HEK293 (cell line): ENCODE measurements at regions not wholly inside any gene's neighbourhood (a gene's known extent, or its start where the extent isn't known, plus 50 kb on each side); places are given as distances from the start of the nearest gene placed in this dataset.

Source experiments
- CTCF ChIA-PET: fragments of 350-600 bp; formaldehyde crosslinking; extraction: SDS; loops from one replicate; lab custom pipeline; 2021; ENCODE audit warnings: antibody characterized with exemption; lab: Yijun Ruan, JAX
- POLR2A ChIA-PET: fragments of 300-600 bp; formaldehyde crosslinking; extraction: SDS; loops from one replicate; lab custom pipeline; 2020; ENCODE audit warnings: antibody characterized with exemption, inconsistent platforms; lab: Yijun Ruan, JAX
- H3K27ac ChIP-seq: fragments of 200-500 bp; sonication (Bioruptor generic); 2 replicates; pipeline ENCODE4 v1.5.1; 2014; ENCODE audit warnings: low read depth, low read length, control low read depth, inconsistent platforms; ENCODE audit errors: extremely low read depth
- H3K36me3 ChIP-seq, 2 experiments: fragments of 200-500 bp in 1 of 2; sonication (Bioruptor generic) in 1 of 2; 1 replicate in 1 of 2; 2 replicates in 1 of 2; pipeline ENCODE4 v1.5.1; 2014 to 2017; ENCODE audit warnings: inconsistent platforms in 2 of 2, low read length in 2 of 2; ENCODE audit not compliant: control insufficient read depth in 2 of 2, insufficient read depth in 1 of 2
- H3K4me1 ChIP-seq: fragments of 200-500 bp; sonication (Bioruptor generic); 2 replicates; pipeline ENCODE4 v1.5.1; 2014; ENCODE audit warnings: mild to moderate bottlenecking, low read length, inconsistent platforms; ENCODE audit not compliant: control insufficient read depth, insufficient read depth
- H3K4me3 ChIP-seq: 2 replicates; pipeline ENCODE4 v1.5.1; 2011; ENCODE audit warnings: low read depth, mild to moderate bottlenecking, control low read depth, low read length, moderate library complexity
- H3K9me3 ChIP-seq: fragments of 200-500 bp; sonication (Bioruptor generic); 2 replicates; pipeline ENCODE4 v1.5.1; 2014; ENCODE audit warnings: low read depth, low read length, inconsistent platforms; ENCODE audit not compliant: control insufficient read depth, insufficient read depth
- PATZ1 ChIP-seq: fragments of 450-650 bp; formaldehyde crosslinking; IDR thresholded peaks from 2 replicates; pipeline ENCODE4 v1.5.1; 2016; ENCODE audit warnings: missing biosample characterization, missing genetic modification characterization
- PBX3 ChIP-seq: sonication (generic); formaldehyde crosslinking; IDR thresholded peaks from 2 replicates; pipeline ENCODE4 v1.8.1; 2022; ENCODE audit warnings: mild to moderate bottlenecking, moderate library complexity, missing genetic modification reagents
- SALL2 ChIP-seq: fragments of 450-650 bp; formaldehyde crosslinking; IDR thresholded peaks from 2 replicates; pipeline ENCODE4 v1.5.0; 2017; ENCODE audit warnings: missing biosample characterization, mild to moderate bottlenecking, missing genetic modification characterization, borderline replicate concordance
- TRIM28 ChIP-seq: IDR thresholded peaks from 2 replicates; pipeline ENCODE4 v1.6.1; 2011; ENCODE audit warnings: low read length, control low read depth, borderline replicate concordance
- ZBTB26 ChIP-seq: fragments of 450-650 bp; formaldehyde crosslinking; optimal IDR thresholded peaks from 2 replicates; pipeline ENCODE3; 2016; ENCODE audit warnings: missing biosample characterization, mild to moderate bottlenecking, missing genetic modification characterization
- ZBTB44 ChIP-seq: fragments of 450-650 bp; IDR thresholded peaks from 2 replicates; pipeline ENCODE4 v1.5.1; 2018; ENCODE audit warnings: missing biosample characterization, mild to moderate bottlenecking, missing genetic modification characterization
- ZBTB6 ChIP-seq: fragments of 450-650 bp; formaldehyde crosslinking; IDR thresholded peaks from 2 replicates; pipeline ENCODE4 v1.5.1; 2017; ENCODE audit warnings: missing biosample characterization, missing genetic modification characterization
- ZNF202 ChIP-seq: fragments of 450-650 bp; formaldehyde crosslinking; IDR thresholded peaks from 2 replicates; pipeline ENCODE4 v1.5.1; 2016; ENCODE audit warnings: missing biosample characterization, missing genetic modification characterization, borderline replicate concordance
- ZNF239 ChIP-seq: fragments of 450-650 bp; formaldehyde crosslinking; IDR thresholded peaks from 2 replicates; pipeline ENCODE4 v1.5.1; 2016; ENCODE audit warnings: missing biosample characterization, missing genetic modification characterization
- ZNF248 ChIP-seq: fragments of 450-650 bp; formaldehyde crosslinking; IDR thresholded peaks from 2 replicates; pipeline ENCODE4 v1.5.1; 2017; ENCODE audit warnings: missing biosample characterization, missing genetic modification characterization
- ZNF324 ChIP-seq: fragments of 450-650 bp; formaldehyde crosslinking; IDR thresholded peaks from 2 replicates; pipeline ENCODE4 v1.5.1; 2016; ENCODE audit warnings: missing biosample characterization, missing genetic modification characterization
- ZNF521 ChIP-seq: fragments of 450-650 bp; formaldehyde crosslinking; IDR thresholded peaks from 2 replicates; pipeline ENCODE4 v1.5.1; 2017; ENCODE audit warnings: missing biosample characterization, mild to moderate bottlenecking, missing genetic modification characterization
- ZNF600 ChIP-seq: fragments of 450-650 bp; formaldehyde crosslinking; IDR thresholded peaks from 2 replicates; pipeline ENCODE4 v1.5.1; 2016; ENCODE audit warnings: missing biosample characterization, missing genetic modification characterization
- ZNF629 ChIP-seq: fragments of 450-650 bp; formaldehyde crosslinking; IDR thresholded peaks from 2 replicates; pipeline ENCODE4 v1.5.1; 2017; ENCODE audit warnings: missing biosample characterization, missing genetic modification characterization
- ZNF639 ChIP-seq: fragments of 450-650 bp; formaldehyde crosslinking; IDR thresholded peaks from 2 replicates; pipeline ENCODE4 v1.5.1; 2016; ENCODE audit warnings: missing biosample characterization, missing genetic modification characterization
- ZNF658 ChIP-seq: fragments of 450-650 bp; formaldehyde crosslinking; IDR thresholded peaks from 2 replicates; pipeline ENCODE4; 2016; ENCODE audit warnings: missing biosample characterization, missing genetic modification characterization
- ZNF664 ChIP-seq: fragments of 450-650 bp; formaldehyde crosslinking; IDR thresholded peaks from 2 replicates; pipeline ENCODE4 v1.5.1; 2016; ENCODE audit warnings: missing biosample characterization, missing genetic modification characterization
- ZSCAN16 ChIP-seq: fragments of 450-650 bp; formaldehyde crosslinking; IDR thresholded peaks from 2 replicates; pipeline ENCODE4 v1.5.1; 2016; ENCODE audit warnings: missing biosample characterization, missing genetic modification characterization
- ZSCAN5A ChIP-seq: fragments of 450-650 bp; formaldehyde crosslinking; IDR thresholded peaks from 2 replicates; pipeline ENCODE4 v1.5.1; 2016; ENCODE audit warnings: missing biosample characterization, missing genetic modification characterization
- ZXDB ChIP-seq: fragments of 450-650 bp; formaldehyde crosslinking; IDR thresholded peaks from 2 replicates; pipeline ENCODE4 v1.5.1; 2016; ENCODE audit warnings: missing biosample characterization, missing genetic modification characterization

- ChIA-PET POLR2A (no interaction called here), CTCF (no interaction called here)
- Histone ChIP-seq H3K4me3 (no peak overlapping the region), H3K9me3 (no peaks in the 10 kb centered on the region), H3K27ac (no peak overlapping the region), H3K4me1 (no peaks in the 10 kb centered on the region), H3K36me3 (no peaks in the 10 kb centered on the region)
- no peak for TF ChIP-seq ZNF521 (tag by site-specific recombination)
- TF ChIP-seq ZBTB44 (tag by site-specific recombination), result no peak
- TF ChIP-seq PBX3 (CRISPR knock-in tag), result no peak
- TF ChIP-seq ZNF202 (tag by site-specific recombination), result no peak
- TF ChIP-seq ZNF664 (tag by site-specific recombination), result no peak
- no peak for TF ChIP-seq ZXDB (tag by site-specific recombination)
- TF ChIP-seq SALL2, result no peak
- TF ChIP-seq ZNF639, result no peak
- TF ChIP-seq TRIM28, result no peak
- TF ChIP-seq ZSCAN5A (tag by site-specific recombination), result no peak
- TF ChIP-seq ZNF629 (tag by site-specific recombination), result no peak
- TF ChIP-seq PATZ1 (tag by site-specific recombination), result no peak
- TF ChIP-seq ZNF324, result no peak
- TF ChIP-seq ZNF248 (tag by site-specific recombination), result no peak
- TF ChIP-seq ZSCAN16 (tag by site-specific recombination), result no peak
- TF ChIP-seq ZNF239 (tag by site-specific recombination), result no peak
- no peak for TF ChIP-seq ZBTB6 (tag by site-specific recombination)
- no peak for TF ChIP-seq ZBTB26
- no peak for TF ChIP-seq ZNF658 (tag by site-specific recombination)
- no peak for TF ChIP-seq ZNF600
Observed at GRCh38 chr3:55402886-55403609, 84.1 kb downstream of the WNT5A start.
